CD14-positive monocyte (primary cell): ENCODE measurements at regions not wholly inside any gene's neighbourhood (a gene's known extent, or its start where the extent isn't known, plus 50 kb on each side); places are given as distances from the start of the nearest gene placed in this dataset.

ENCODE experiments used
- DNase-seq, 3 donors: peaks; one replicate each; pipeline ENCODE4 v3.0.0-alpha.2; 2011 to 2022
- H2AFZ ChIP-seq: 2 replicates; pipeline ENCODE4 v1.6.0; 2012; ENCODE audit warnings: mild to moderate bottlenecking, low read depth, low read length, inconsistent platforms; ENCODE audit not compliant: insufficient read depth, poor library complexity, severe bottlenecking
- H3K27ac ChIP-seq, 2 donors: 1 replicate in 1 of 2; 2 replicates in 1 of 2; pipeline ENCODE4 v1.5.1; 2012 to 2013; ENCODE audit warnings: low read length in 2 of 2, control low read depth in 1 of 2, inconsistent platforms in 1 of 2, low read depth in 1 of 2, mild to moderate bottlenecking in 1 of 2
- H3K27me3 ChIP-seq, 2 donors: one replicate each; pipeline versions ENCODE4 v1.6.0 to v1.6.1; 2011 to 2013; ENCODE audit warnings: low read length in 2 of 2; ENCODE audit not compliant: control insufficient read depth in 2 of 2, insufficient read depth in 2 of 2
- H3K36me3 ChIP-seq, 2 donors: replicated peaks in 1 of 2; 1 replicate in 1 of 2; 2 replicates in 1 of 2; pipeline versions ENCODE4 v1.5.1 to v1.6.1; 2012 to 2013; ENCODE audit warnings: low read length in 2 of 2, control low read depth in 1 of 2, inconsistent platforms in 1 of 2, mild to moderate bottlenecking in 1 of 2; ENCODE audit not compliant: insufficient read depth in 2 of 2, control insufficient read depth in 1 of 2
- H3K4me1 ChIP-seq, 2 donors: 1 replicate in 1 of 2; 2 replicates in 1 of 2; pipeline versions ENCODE4 v1.5.1 to v1.6.1; 2012 to 2013; ENCODE audit warnings: low read length in 2 of 2, control low read depth in 1 of 2, inconsistent platforms in 1 of 2, mild to moderate bottlenecking in 1 of 2, moderate library complexity in 1 of 2; ENCODE audit not compliant: insufficient read depth in 2 of 2, control insufficient read depth in 1 of 2
- H3K4me2 ChIP-seq: replicated peaks from 2 replicates; pipeline ENCODE3; 2012; ENCODE audit warnings: low read length, moderate library complexity, mild to moderate bottlenecking; ENCODE audit not compliant: poor library complexity, severe bottlenecking; ENCODE audit errors: extremely low read depth
- H3K4me3 ChIP-seq, 3 experiments: fragments of 200-600 bp in 1 of 3; sonication (generic) in 1 of 3; replicated peaks in 1 of 3; 1 replicate in 2 of 3; 2 replicates in 1 of 3; pipeline ENCODE4 v1.5.1; 2011 to 2013; ENCODE audit warnings: low read length in 3 of 3, mild to moderate bottlenecking in 3 of 3, control low read depth in 2 of 3, low read depth in 2 of 3, inconsistent platforms in 1 of 3, moderate library complexity in 1 of 3
- H3K79me2 ChIP-seq: 2 replicates; pipeline ENCODE4 v1.6.0; 2012; ENCODE audit warnings: mild to moderate bottlenecking, control low read depth, inconsistent platforms, low read length, moderate library complexity; ENCODE audit not compliant: insufficient read depth
- H3K9ac ChIP-seq: 2 replicates; pipeline ENCODE4 v1.6.0; 2017; ENCODE audit warnings: low read length, mild to moderate bottlenecking; ENCODE audit not compliant: insufficient read depth, poor library complexity, severe bottlenecking
- H3K9me3 ChIP-seq, 2 donors: replicated peaks in 1 of 2; 1 replicate in 1 of 2; 2 replicates in 1 of 2; pipeline versions ENCODE4 v1.5.1 to v1.6.1; 2012 to 2013; ENCODE audit warnings: low read length in 2 of 2, control low read depth in 1 of 2; ENCODE audit not compliant: control insufficient read depth in 1 of 2, insufficient read depth in 1 of 2
- H4K20me1 ChIP-seq: 2 replicates; pipeline ENCODE4 v1.6.0; 2012; ENCODE audit warnings: mild to moderate bottlenecking, low read length, control low read depth, moderate library complexity; ENCODE audit not compliant: insufficient read depth
- H3K27ac Mint-ChIP-seq, 7 donors: one replicate each; pipeline ENCODE4 v1.8.0; 2020; ENCODE audit warnings: mild to moderate bottlenecking in 7 of 7, mixed read lengths in 7 of 7, moderate library complexity in 6 of 7, inconsistent platforms in 2 of 7
- H3K27me3 Mint-ChIP-seq, 3 donors: one replicate each; pipeline ENCODE4 v1.8.0; 2021 to 2022; ENCODE audit warnings: low read depth in 3 of 3, mild to moderate bottlenecking in 3 of 3, mixed read lengths in 3 of 3, moderate library complexity in 3 of 3, inconsistent platforms in 1 of 3
- H3K36me3 Mint-ChIP-seq, 2 donors: one replicate each; pipeline ENCODE4 v1.8.0; 2020; ENCODE audit warnings: mixed read lengths in 2 of 2, inconsistent platforms in 1 of 2, mild to moderate bottlenecking in 1 of 2
- H3K4me1 Mint-ChIP-seq: one replicate; pipeline ENCODE4 v1.8.0; 2020; ENCODE audit warnings: mild to moderate bottlenecking, mixed read lengths
- H3K4me3 Mint-ChIP-seq, 2 donors: one replicate each; pipeline ENCODE4 v1.8.0; 2020; ENCODE audit warnings: mild to moderate bottlenecking in 2 of 2, mixed read lengths in 2 of 2, moderate library complexity in 1 of 2
- H3K9me3 Mint-ChIP-seq, 7 donors: one replicate each; pipeline ENCODE4 v1.8.0; 2020 to 2022; ENCODE audit warnings: mixed read lengths in 7 of 7, mild to moderate bottlenecking in 6 of 7, moderate library complexity in 6 of 7, inconsistent platforms in 2 of 7
- CTCF ChIP-seq: fragments of 200-600 bp; IDR thresholded peaks from one replicate; pipeline ENCODE4 v1.8.0; 2022; ENCODE audit warnings: antibody characterized with exemption, mild to moderate bottlenecking
- WGBS: methylation state at CpG from one replicate; pipeline ENCODE4 v1.1.5; 2013; ENCODE audit warnings: missing lambda C conversion rate; ENCODE audit not compliant: insufficient coverage; 5-methylcytosine and 5-hydroxymethylcytosine counted together
- intact Hi-C, 2 donors: fragments of 100-400 bp; cut with micrococcal nuclease; formaldehyde crosslinking; loops; one replicate each; pipeline versions ENCODE4 v1.15.0 to v1.15.1; 2023

GRCh38 chr1:36622741-36623648, 140.3 kb upstream of the CSF3R start:
- H3K27me3 Mint-ChIP-seq = peaks cover 3 to 9% (median 6%) of the 10 kb centered on the region in 3 donors
- H3K36me3 Mint-ChIP-seq = no peaks in the 10 kb centered on the region
- H3K4me1 ChIP-seq = no peaks in the 10 kb centered on the region
- H3K9ac ChIP-seq = no peak overlapping the region
- H3K4me2 ChIP-seq = no peak overlapping the region
- no peak for TF ChIP-seq CTCF
- no peak overlapping the region for H3K4me3 Mint-ChIP-seq
- H3K27me3 ChIP-seq = peaks cover 0 to 2% of the 10 kb centered on the region in 2 donors
- H3K4me1 Mint-ChIP-seq = peaks cover 1% of the 10 kb centered on the region
- WGBS = 19% methylated on average over 6 of the region's 13 CpGs
- H3K9me3 Mint-ChIP-seq = peaks cover 0 to 5% (median 0%) of the 10 kb centered on the region in 7 donors
- H3K27ac ChIP-seq = no peak overlapping the region
- H3K79me2 ChIP-seq = no peaks in the 10 kb centered on the region
- no peak for DNase-seq
- no peak overlapping the region for H3K27ac Mint-ChIP-seq
- intact Hi-C loops = no loop called here
- H4K20me1 ChIP-seq = no peaks in the 10 kb centered on the region
- H3K9me3 ChIP-seq = no peaks in the 10 kb centered on the region
- H3K36me3 ChIP-seq = no peaks in the 10 kb centered on the region
- H2AFZ ChIP-seq = no peak overlapping the region
- H3K4me3 ChIP-seq = no peak overlapping the region

GRCh38 chr1:36621531-36621930, 138.8 kb upstream of the CSF3R start:
- H3K4me1 Mint-ChIP-seq = peaks cover 1% of the 10 kb centered on the region
- no peak overlapping the region for H3K27ac Mint-ChIP-seq
- intact Hi-C loops = no loop called here
- no peak overlapping the region for H2AFZ ChIP-seq
- H3K79me2 ChIP-seq = no peaks in the 10 kb centered on the region
- no peak overlapping the region for H3K27ac ChIP-seq
- no peak overlapping the region for H3K4me3 ChIP-seq
- H3K27me3 Mint-ChIP-seq = peaks cover 3 to 8% (median 6%) of the 10 kb centered on the region in 3 donors
- no peak for DNase-seq
- WGBS = 100% methylated on average over 2 of the region's 2 CpGs
- no peaks in the 10 kb centered on the region for H3K36me3 ChIP-seq
- TF ChIP-seq CTCF = no peak
- H3K4me3 Mint-ChIP-seq = no peak overlapping the region
- H3K9me3 Mint-ChIP-seq = peaks cover 0 to 5% (median 0%) of the 10 kb centered on the region in 7 donors
- no peaks in the 10 kb centered on the region for H3K4me1 ChIP-seq
- H3K9me3 ChIP-seq = no peaks in the 10 kb centered on the region
- H3K36me3 Mint-ChIP-seq = no peaks in the 10 kb centered on the region
- H3K9ac ChIP-seq = no peak overlapping the region
- no peaks in the 10 kb centered on the region for H4K20me1 ChIP-seq
- H3K4me2 ChIP-seq = no peak overlapping the region
- peaks cover 0 to 2% of the 10 kb centered on the region in 2 donors for H3K27me3 ChIP-seq
